T47D (cell line): ENCODE measurements at regions not wholly inside any gene's neighbourhood (a gene's known extent, or its start where the extent isn't known, plus 50 kb on each side); places are given as distances from the start of the nearest gene placed in this dataset.
"Not testable (repeated sequence)": the region's sequence is repeated elsewhere in the genome, so short reads cannot be mapped to it uniquely, and the experiment has no call there.

Source experiments
- DNase-seq, 2 experiments: peaks; one replicate each; pipeline versions ENCODE4 v3.0.0 to v3.0.0-alpha.2; 2011 to 2012; ENCODE audit warnings: low read depth in 1 of 2, low spot score in 1 of 2
- JUND ChIP-seq: IDR thresholded peaks from 2 replicates; pipeline ENCODE4 v1.6.1; 2012; ENCODE audit warnings: low read depth
- in situ Hi-C: cut with HindIII; loops from 2 replicates; pipeline ENCODE4 v1.10.0; 2016; ENCODE audit warnings: low sequenced_read_pairs, low pct_unique_long_range_greater_than_20kb

DNA sequence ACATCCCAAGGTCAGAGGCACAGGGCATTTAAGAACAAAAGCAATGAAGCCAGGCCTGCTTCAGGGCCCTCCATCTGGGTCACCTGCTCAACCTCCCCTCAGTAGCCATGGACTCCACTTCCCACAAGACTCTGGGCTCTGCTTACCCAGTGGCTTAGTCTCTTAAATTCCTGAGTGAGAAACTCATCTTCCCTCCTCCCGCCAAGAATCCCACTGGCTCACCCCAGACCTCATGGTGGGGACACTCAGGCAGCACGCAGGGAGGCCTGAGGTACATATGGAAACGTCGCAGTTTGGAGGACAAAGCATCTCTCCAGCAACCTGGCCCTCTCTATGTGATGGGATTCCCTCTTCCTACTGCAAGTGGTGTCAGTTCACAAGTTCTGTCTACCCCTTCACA lies 326.7 kb upstream of the CDH5 start:
- TF ChIP-seq JUND, result no peak
- in situ Hi-C loops, result no loop called here
- no peak for DNase-seq

DNA sequence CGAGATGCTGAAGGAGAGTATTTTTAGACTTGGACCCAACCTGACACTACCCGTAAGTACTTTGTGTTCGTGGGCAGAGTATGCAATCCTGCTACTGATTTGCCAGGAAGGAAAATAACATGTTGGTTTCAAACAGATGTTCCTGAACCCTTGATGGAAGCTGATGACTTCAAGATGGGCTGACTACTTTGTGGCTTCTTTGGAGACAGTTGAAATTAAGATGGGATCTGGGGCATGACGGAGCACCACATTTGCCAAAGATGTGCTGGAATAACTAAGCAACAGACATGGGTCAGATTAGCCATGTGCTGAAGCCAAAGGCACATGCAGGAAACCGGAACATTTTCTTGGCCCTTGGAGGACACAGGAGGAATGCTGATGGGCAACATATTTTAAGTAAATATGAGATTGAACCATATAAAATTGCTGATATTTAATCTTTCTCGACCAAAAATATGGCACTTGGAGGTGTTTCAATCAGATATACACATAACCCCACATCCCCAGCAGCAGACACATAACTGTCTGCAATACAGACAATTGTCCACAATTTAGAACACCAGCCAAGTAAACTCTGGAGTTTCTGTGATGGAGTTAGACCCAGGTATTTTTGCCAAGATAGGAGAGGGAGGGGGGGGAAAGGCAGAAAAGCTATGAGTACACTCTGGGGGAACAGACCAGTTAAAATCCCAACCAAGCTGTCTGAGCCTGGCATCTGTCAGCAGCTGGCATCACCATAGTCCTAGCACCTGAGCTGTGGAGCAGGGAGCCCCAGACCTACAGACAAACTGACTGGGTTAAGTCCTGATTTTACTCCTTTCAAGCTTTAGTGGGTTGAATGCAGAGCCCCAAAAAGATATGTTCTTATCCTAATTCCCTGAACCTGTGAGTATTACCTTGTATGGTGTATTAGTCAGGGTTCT lies 329.4 kb upstream of the CDH5 start:
- in situ Hi-C loops, result no loop called here
- DNase-seq, result peak in 1 of 2 experiments; percentile 1
- TF ChIP-seq JUND, result no peak

DNA sequence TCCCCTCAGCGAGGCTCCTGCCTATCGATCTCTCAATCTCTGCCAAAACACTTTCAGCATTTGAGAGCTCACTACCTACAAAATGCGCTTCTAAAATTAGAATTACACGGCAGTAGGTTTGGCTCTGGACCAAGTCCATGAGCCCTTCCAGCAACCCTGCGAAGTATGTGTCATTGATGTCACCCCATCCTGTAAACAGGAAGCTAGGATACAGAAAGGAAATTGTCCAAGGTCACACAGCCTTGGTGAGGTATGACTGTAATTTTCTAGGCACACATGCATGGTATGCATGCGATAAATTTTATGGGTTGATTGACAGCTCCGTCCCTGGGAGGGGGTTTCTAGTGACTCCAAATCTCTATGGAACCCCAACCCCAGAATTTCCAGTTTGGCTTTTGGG lies 330.3 kb upstream of the CDH5 start:
- DNase-seq, result no peak
- TF ChIP-seq JUND, result no peak
- in situ Hi-C loops, result no loop called here

DNA sequence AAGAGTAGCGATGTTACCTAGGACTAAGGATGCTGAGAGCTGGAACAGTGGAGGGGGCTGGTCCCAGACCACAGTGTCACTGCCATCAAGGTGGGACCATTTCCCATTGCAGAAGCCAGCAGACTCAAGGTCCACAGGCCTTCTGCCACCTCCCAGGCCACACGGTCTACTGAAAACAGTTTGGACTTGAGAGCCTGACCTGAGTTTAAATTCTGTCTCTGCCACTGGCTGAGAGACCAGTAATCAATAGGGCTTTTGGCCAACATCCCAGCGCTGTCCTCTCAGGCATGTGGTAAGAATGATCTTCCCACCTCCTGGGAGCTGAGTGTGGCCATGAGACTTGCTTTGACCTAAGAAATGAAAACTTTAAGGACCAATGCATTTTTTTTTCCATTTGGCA lies 331.4 kb upstream of the CDH5 start:
- in situ Hi-C loops, result no loop called here
- no peak for DNase-seq
- no peak for TF ChIP-seq JUND

DNA sequence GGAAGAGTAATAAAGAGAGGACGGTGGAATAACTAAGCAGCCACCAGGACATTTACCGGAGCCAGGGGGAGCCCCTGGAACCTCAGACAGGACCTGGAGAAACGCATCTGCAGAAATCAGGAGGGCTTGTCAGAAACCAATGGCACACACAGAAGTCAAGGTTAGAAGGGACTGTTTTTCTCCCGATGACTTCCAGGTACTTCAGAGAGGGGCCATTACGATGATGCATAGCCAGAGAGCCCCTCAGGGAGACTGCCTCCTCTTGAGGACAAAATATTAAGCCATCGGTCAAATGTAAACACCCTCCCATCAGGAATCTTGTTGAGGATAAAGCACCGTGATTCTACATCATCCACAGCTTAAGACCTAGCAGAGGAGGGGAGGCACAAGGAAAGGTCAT lies 333.6 kb upstream of the CDH5 start:
- TF ChIP-seq JUND, result no peak
- in situ Hi-C loops, result no loop called here
- DNase-seq, result no peak

DNA sequence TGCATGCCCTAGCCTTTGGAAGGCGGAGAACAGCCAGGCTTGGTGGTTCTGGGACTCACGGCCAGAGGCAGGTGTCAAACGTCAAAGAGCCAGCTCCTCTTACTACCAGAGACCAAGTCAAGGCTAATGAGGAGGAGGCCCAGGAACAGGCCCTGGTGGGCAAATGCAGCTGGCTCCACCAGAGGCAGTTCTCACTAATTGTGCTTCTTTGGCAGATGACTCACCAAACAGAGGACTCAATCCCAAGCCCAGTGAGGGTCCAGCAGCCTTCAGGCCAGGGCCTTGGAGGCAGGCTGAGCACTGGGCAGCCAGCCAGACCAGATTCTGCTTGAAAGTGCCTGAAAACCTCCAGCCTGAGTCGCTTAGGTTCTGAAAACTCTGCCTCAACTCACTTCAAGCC lies 336.5 kb upstream of the CDH5 start:
- TF ChIP-seq JUND, result no peak
- in situ Hi-C loops, result no loop called here
- DNase-seq, result no peak

DNA sequence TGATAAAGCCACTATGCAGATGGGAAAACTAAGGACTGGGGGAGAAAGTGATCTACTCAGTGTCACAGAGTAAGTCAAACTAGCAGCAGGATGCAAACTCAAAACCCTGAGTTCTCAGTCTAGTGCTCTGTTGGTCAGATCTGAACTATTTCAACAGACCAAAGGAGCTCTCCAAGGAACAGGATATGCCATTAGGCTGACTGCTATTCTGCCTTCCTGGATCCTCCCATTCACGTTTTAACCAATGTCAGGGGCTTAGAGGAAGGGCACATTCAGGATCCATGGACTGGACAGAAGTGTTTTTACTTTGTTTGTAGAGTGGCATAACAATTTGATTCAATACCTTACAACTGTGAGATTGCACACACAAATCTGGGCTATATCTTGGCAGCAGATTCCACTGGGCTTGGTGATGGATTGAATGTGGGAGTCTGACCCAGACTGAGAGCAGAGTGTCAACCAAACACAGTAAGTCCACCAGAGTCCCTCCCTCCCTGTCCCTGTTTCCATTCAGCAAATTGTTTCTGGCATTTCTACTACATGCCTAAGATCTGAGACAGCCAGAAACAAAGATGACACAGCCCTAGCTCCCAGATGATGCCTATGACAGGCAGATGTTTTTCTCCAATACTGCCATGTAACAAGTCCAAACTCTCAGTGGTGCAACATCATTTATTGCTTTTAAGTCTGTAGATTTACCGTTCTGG lies 337.8 kb upstream of the CDH5 start:
- in situ Hi-C loops, result no loop called here
- no peak for TF ChIP-seq JUND
- no peak for DNase-seq

DNA sequence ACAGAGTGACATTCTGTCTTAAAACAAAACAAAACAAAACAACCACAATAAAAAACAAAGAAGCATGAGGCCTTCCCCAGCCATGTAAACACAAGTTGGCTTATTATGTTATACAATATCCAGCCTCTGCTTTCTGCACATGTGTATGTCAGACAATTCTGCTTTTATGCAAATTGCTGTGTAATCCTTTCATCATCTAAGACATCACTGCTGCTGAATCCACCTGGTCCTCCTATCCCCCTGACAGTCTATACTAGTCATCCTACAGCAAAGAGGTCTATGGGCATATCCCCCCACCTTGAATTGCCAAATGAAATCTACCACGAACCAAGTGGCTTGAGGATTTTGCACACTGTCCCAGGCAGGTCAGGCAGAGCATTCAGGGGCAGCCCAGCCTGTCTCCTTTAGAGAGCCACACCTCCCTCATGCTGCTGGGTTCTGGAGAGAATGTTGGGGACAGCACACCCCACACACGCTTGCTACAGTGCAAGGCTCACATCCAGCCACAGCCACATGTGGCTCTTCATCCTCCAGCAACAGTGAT lies 339.6 kb upstream of the CDH5 start:
- no peak for TF ChIP-seq JUND

DNA sequence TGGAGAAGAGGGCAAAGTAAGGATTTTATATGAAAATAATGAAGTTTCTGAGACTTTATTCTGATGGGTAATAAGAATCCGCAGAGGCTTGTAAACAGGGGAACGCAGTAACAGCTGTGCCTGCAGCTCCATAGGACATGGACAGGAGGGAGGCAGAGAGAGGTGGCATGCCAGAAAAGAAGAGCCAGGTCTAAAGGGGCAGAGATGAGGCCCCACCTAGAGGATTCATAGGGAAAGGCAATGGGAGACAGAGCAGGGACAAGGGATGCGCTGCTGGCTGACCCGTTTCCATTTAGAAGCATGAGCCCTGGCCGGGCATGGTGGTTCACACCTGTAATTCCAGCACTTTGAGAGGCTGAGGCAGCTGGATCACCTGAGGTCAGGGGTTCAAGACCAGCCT lies 340.3 kb upstream of the CDH5 start:
- in situ Hi-C loops, result no loop called here
- TF ChIP-seq JUND, result no peak
- DNase-seq, result peak in 1 of 2 experiments; percentile 57

More for the DNA sequence above, 339.6 kb upstream of the CDH5 start:
- no peak for DNase-seq
- in situ Hi-C loops, result no loop called here

DNA sequence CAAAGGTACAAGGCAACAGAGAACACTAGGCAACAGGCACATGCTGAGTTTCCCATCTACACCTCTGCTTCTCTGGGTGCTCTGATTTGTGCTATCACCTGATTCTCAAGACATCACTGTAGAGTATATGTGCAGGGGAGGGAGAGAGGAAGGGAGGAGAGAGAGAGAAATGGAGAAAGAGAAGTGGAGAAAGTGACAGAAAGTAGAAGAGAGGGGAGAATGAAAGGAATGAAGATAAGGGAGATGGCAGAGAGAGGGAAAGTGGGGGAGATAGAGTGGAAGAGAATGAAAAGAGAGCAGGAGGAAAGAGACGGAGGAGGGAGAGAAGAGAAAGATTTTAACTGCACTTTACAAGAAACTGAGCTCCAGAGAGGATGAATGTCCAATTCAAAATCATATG lies 340.7 kb upstream of the CDH5 start:
- no peak for DNase-seq
- TF ChIP-seq JUND, result no peak
- in situ Hi-C loops, result no loop called here

DNA sequence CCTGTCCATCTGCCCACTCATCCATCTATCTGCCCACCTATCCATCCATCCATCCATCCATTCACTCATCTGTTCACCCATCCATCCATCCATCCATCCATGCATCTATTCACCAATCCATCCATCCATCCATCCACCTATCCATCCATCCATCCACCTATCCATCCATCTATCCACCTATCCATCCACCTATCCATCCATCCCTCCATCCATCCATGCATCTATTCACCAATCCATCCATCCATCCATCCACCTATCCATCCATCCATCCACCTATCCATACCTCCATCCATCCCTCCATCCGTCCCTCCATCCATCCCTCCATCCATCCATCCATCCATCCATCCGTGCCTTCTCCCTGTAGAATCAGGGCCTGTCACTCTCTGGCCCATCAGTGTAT lies 341.9 kb upstream of the CDH5 start:
- DNase-seq, in situ Hi-C loops: not testable (repeated sequence)

DNA sequence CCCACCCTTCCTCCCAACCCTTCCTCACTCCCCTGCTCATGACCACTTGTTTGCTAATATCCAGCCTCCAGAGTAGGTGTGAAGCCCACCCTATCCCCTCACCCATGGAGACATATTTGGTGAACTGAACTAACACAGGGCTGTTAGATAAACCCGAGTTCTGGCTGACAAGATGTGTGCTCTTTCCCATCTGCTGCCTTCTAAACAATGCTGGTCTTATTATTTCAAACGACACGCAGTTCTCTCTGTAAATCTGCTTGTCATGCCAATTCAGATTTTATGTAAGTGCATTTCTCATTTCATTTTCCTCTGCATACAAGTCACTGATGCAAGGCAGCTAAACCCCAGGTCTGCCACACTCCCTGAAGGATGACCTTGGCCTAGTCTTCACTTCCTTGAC lies 343.0 kb upstream of the CDH5 start:
- TF ChIP-seq JUND, result no peak
- in situ Hi-C loops, result no loop called here
- DNase-seq, result no peak

DNA sequence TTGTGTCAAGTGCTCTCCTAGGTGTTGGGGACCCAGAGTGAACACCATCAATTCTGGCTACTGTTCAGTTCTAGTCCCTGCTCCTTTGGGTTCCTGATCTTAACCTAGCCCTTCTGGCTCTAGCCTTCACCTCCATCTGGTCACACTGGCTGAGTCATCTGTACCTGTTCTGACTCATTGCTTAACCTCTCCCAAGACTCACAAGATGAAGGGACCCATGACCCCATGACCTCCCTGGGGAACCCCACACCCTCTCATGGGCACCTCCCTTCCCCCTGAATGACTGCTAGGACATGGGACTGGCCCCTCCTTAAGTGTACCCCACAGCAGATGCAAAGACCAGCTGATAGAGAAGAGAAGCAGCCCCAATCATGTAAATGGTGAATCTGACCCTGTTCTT lies 345.8 kb upstream of the CDH5 start:
- in situ Hi-C loops, result no loop called here
- TF ChIP-seq JUND, result no peak
- no peak for DNase-seq
